ENCODE measurements at regions not wholly inside any gene's neighbourhood (a gene's known extent, or its start where the extent isn't known, plus 50 kb on each side); places are given as distances from the start of the nearest gene placed in this dataset.

DNA sequence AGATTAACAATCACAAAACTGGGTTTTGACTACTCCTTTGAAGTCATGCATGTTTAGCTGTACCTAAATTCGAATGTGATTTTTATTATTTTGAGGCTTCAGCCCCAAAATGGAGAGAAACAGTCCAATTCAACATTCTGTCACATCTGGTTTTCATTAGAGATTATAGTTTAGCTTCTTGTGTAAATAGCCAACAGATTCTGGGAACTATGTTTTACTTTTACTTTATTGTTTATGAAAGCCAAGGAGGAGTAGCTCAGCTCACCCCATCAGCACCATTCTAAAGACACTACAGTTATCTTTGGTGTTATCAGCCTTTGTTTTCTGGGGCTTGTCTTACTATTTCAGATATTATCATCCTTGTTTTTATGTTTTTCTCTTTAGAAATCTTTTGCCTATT lies 465.0 kb upstream of the CWC22 start:
- Histone ChIP-seq H3K27me3 (no peaks in the 10 kb centered on the region), H3K9me3 (peaks cover 7% of the 10 kb centered on the region), H3K4me3 (no peak overlapping the region), H3K27ac (no peak overlapping the region), H3K36me3 (no peaks in the 10 kb centered on the region), H3K4me1 (no peaks in the 10 kb centered on the region)
- intact Hi-C loops (cut with DNase I) = no loop called here
- TF ChIP-seq, protein P1, sequence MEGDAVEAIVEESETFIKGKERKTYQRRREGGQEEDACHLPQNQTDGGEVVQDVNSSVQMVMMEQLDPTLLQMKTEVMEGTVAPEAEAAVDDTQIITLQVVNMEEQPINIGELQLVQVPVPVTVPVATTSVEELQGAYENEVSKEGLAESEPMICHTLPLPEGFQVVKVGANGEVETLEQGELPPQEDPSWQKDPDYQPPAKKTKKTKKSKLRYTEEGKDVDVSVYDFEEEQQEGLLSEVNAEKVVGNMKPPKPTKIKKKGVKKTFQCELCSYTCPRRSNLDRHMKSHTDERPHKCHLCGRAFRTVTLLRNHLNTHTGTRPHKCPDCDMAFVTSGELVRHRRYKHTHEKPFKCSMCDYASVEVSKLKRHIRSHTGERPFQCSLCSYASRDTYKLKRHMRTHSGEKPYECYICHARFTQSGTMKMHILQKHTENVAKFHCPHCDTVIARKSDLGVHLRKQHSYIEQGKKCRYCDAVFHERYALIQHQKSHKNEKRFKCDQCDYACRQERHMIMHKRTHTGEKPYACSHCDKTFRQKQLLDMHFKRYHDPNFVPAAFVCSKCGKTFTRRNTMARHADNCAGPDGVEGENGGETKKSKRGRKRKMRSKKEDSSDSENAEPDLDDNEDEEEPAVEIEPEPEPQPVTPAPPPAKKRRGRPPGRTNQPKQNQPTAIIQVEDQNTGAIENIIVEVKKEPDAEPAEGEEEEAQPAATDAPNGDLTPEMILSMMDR (IDR thresholded peaks at IDR 0.05) = no peak
- no peak for ATAC-seq
- DNase-seq = no peak

DNA sequence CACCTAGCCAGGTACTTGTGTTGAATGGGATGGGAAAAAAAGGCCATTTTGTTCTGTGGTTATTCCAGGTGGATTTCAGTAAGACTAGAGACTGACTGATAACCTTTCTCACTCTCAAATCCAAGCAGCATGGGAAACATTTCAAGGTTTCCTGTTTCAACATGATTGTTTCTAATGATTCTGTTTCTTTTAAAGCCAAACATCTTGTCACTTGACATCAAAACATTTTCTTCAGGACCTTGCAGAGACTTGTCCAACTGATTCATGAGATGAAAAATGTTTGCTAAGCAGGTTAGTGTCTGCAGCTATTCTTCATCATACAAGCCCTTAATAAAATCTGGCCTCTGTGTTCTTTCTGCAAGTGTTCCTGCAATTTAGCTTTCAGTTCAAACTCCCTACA lies 456.5 kb upstream of the CWC22 start:
- Histone ChIP-seq H3K9me3 (peaks cover 2% of the 10 kb centered on the region), H3K27me3 (no peaks in the 10 kb centered on the region), H3K4me1 (no peaks in the 10 kb centered on the region), H3K27ac (no peak overlapping the region), H3K36me3 (no peaks in the 10 kb centered on the region), H3K4me3 (no peak overlapping the region)
- intact Hi-C loops (cut with DNase I) = no loop called here
- no peak for DNase-seq
- TF ChIP-seq, protein P1 (IDR thresholded peaks at IDR 0.05) = no peak
- ATAC-seq = no peak

DNA sequence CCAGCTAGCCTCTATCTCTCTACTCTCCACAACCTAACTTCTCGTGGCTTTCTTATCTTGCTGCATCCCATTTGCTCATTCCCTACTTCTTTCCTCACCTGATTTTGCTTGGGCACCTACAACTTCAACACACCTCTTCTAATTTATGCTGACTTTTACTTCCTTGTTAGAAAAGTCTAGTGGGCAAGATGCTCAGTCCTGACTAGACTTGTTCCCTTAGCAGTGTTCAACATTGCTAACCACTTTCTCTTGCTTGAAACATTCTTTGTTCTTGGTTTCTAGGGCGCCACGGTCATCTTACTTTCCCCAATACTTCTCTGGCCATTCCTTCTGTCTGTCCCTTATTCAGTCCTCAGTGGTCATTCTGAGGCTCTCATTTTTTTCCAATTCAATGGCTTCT lies 454.7 kb upstream of the CWC22 start:
- H3K4me1 ChIP-seq = no peaks in the 10 kb centered on the region
- no peak for ATAC-seq
- DNase-seq = no peak
- H3K27me3 ChIP-seq = no peaks in the 10 kb centered on the region
- no peaks in the 10 kb centered on the region for H3K36me3 ChIP-seq
- H3K9me3 ChIP-seq = no peaks in the 10 kb centered on the region
- no peak overlapping the region for H3K27ac ChIP-seq
- H3K4me3 ChIP-seq = no peak overlapping the region
- intact Hi-C loops (cut with DNase I) = no loop called here
- TF ChIP-seq, protein P1 (IDR thresholded peaks at IDR 0.05) = no peak

DNA sequence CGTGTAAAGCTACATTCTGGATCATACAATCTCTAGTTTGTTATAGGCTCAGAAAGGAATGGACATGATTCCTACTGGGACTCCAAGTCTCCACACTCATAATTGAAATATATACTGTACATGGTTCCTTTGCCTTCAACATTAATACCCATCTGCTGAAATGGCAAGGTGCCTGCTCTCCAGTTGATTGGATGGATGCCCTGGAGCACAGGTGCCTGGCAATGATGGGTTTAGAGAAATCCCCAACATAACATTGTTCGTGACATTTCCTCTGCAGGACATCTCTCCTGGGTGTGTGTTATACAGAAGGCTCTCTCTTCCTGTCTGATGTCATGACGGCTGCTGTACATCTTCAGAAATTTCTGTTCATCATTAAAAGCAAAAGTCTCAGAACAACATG lies 449.7 kb upstream of the CWC22 start:
- no peak for DNase-seq
- no peak overlapping the region for H3K4me3 ChIP-seq
- H3K36me3 ChIP-seq = no peaks in the 10 kb centered on the region
- ATAC-seq = no peak
- H3K4me1 ChIP-seq = no peaks in the 10 kb centered on the region
- no peak overlapping the region for H3K27ac ChIP-seq
- no peaks in the 10 kb centered on the region for H3K9me3 ChIP-seq
- intact Hi-C loops (cut with DNase I) = no loop called here
- no peaks in the 10 kb centered on the region for H3K27me3 ChIP-seq
- TF ChIP-seq, protein P1 (IDR thresholded peaks at IDR 0.05) = no peak

DNA sequence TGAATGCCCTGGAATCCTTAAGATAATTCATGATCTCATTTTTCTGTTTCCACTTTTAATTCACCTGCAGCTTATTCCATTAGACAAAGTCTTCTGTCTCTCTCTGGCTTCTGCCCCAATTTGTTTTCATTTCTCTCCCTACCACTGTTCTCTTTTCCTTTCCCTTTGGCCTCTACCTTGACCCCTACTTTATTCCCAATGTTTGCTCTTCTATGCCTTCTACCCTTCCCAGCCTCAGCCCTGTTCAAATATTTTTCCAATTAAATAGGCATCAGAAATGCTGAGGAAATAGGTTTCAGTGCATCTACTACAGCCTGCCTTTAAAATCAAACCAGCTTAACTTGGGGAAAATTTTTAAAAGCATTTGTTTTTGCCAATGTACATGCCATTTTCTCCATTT lies 443.7 kb upstream of the CWC22 start:
- Histone ChIP-seq H3K27ac (no peak overlapping the region), H3K36me3 (no peaks in the 10 kb centered on the region), H3K27me3 (no peaks in the 10 kb centered on the region), H3K4me3 (no peak overlapping the region), H3K9me3 (no peaks in the 10 kb centered on the region), H3K4me1 (no peaks in the 10 kb centered on the region)
- intact Hi-C loops (cut with DNase I) = no loop called here
- DNase-seq (no peak), ATAC-seq (no peak)
- TF ChIP-seq, protein P1 (IDR thresholded peaks at IDR 0.05) = no peak

DNA sequence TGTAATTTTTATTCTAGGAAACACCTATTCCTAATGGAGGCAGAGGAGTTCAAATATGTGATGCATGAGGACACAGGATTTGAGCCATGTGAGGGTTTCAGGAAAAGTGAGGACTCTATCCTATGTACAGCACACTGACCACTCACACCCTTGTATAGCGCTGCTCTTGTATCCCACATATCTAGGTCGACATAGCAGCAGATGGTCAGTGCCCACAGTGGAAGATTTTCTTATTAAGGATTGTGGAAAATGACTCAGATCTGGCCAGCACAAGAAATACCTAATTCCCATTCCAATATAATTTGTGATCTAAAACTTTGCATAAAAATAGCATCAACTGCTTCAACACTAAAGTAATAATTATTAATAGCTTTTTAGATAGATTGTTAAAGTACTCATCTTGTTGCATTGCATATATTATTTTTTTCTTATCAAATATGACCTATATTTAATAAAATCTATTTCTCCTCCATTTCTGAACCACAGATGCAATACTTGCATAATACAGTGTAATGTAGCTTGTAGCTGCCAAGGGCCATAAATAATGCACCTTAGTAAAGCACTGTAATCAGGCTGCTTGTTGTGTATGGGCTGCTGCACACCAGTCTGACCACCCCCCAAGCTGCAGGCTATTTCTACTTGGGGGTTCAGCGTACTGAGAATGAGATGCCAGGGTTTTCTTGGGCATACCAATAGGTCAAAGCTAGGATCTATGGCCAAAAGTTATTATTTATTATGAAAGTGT lies 442.2 kb upstream of the CWC22 start:
- TF ChIP-seq, protein P1 (IDR thresholded peaks at IDR 0.05) = no peak
- no peaks in the 10 kb centered on the region for H3K4me1 ChIP-seq
- H3K9me3 ChIP-seq = no peaks in the 10 kb centered on the region
- no peaks in the 10 kb centered on the region for H3K36me3 ChIP-seq
- no peaks in the 10 kb centered on the region for H3K27me3 ChIP-seq
- intact Hi-C loops (cut with DNase I) = no loop called here
- ATAC-seq (no peak), DNase-seq (no peak)
- H3K4me3 ChIP-seq = no peak overlapping the region
- no peak overlapping the region for H3K27ac ChIP-seq
